ENCODE measurements at regions not wholly inside any gene's neighbourhood (a gene's known extent, or its start where the extent isn't known, plus 50 kb on each side); places are given as distances from the start of the nearest gene placed in this dataset.
A peak's percentile ranks its signal among the peaks of the same experiment; 100 is the strongest.

DNA sequence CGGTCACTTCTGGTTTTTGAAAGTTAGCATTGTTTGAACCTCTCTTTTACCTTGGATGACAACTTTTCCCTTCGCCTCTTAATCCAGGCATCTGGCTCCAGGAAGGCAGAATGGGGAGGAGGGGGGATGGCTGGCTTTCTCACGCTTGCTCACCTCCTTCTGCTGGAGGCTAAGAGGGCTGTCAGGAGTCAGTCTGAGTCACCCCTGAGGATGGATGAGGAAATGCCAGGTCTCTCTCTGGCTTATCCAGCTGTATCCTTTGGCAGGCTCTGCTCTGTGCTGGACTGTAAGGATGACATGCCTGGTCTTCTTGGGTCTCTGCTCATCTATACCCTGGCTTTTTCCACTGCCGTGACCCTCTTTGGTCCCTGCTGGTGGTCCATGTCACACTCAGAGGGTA is 142.9 kb upstream of the GYPC start:
- no peak for DNase-seq

DNA sequence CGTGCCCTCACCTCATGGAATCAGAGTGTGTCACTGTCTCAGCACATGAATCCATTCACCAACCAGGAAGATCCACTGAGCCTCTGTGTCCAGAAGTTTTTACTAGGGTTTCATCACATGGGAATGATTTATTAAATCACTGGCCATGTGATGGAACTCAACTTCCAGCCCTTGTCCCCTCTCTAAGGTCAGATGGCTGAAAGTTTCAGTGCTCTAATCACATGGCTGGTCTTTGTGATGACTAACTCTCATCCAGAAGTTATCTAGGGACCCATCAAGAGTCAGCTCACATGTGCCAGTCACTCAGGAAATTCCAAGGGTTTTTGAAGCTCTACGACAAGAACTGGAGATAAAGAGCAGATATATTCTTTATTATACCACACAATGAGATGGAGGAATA is 140.5 kb upstream of the GYPC start:
- no peak for DNase-seq

DNA sequence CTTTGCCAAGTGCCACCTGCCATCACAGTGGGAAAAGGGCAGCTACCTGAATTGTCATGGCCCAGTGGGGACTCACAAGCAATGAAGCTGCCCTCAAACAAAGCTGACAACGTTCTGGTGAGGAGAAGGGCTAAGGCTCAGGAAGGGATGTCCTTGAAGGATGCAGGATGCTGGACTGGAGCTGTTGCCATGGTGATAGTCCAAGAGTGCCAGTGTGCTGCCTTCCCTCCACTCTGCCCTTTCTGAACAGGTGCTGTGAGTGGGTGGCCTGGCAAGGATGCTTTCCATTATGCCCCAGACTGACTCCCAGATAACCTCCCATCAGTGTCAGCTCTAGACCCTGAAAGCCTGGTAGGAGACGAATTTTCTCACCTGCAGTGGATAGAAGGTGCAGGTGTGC is 137.8 kb upstream of the GYPC start:
- DNase-seq: no peak

DNA sequence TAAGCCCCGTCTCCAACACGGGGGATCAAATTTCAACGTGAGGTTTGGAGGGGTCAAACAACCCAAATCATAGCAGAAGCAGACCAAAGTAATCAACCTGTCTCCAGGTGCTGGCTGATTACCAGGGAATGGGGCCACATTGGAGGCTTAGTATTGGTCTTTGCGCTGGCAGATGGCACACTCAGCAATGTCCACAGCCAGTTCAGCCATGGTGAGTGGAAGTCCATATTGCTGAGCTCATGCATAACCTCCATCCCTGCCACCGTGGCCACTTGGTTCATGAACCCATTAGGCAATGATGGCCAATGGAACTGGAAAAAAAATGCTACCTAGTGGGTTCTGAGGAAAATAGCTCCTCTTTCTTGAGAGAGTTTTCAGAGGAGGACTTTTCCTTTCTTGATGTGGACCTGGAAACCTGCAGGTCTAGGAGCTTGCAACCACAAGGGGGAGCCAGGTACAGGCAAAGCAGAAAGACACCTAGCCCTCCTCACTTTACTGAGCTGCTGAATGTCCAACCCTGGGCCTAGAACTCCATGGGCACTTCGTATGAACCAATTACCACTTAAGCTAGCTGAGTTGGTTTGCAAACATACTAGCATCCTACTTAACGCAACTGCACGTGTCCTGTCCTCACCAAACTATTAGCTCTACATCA is 128.0 kb upstream of the GYPC start:
- DNase-seq: peak; percentile 38

DNA sequence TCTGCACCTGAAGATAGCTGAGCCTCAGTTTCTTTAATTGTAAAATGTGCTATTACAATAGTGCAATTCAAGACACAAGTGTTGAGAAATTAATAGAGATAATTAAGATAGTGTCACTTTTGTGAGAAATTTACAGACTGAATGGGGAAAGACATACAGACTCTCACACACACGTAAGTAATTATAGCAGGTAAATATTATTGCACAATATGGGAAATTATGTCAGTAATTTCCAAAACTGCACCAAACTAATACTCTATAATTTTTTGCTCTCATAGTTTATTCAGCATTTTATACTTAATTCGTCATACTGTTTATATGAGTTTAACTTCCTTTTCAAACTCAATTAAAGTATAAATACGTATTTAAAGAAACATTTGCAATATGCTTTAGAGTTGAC is 124.9 kb upstream of the GYPC start:
- DNase-seq: no peak

DNA sequence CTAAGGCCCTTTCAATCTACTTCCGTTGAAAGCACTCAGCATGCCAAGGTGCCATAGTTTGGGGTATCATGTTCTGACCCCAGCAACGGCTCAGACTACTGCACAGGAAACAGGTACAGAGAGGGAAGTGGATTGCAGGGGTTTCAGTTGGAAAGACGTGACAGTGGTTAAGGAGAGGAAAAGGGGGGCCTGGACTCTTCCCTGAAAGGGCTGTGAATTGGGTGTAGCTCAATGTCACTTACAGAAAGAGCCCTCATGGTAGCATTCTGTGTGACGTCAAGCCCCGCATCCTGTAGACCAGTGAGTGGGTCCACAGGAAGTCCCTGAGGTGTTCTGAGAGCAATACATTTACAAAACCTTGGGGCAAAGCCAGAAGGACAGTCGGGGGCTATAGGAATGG is 121.5 kb upstream of the GYPC start:
- no peak for DNase-seq

DNA sequence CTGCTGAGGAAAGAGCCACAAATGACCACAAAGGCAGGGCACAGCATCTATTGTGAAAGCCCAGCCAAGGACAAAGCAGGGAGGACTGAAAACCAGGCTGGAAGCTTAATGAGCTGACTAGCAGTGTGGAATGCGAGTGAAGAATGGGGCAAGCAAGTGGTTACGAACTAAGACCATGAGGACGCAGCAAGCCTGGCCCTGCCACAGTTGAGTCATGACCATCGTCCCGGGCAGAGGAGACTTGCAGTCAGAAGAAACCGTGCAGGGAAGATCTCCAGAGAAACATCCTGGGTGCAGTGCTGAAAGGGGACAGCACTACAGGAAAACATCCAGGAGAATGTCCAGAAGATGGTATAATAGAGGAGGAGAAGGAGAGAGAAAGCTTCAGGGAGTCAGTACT is 120.5 kb upstream of the GYPC start:
- no peak for DNase-seq

DNA sequence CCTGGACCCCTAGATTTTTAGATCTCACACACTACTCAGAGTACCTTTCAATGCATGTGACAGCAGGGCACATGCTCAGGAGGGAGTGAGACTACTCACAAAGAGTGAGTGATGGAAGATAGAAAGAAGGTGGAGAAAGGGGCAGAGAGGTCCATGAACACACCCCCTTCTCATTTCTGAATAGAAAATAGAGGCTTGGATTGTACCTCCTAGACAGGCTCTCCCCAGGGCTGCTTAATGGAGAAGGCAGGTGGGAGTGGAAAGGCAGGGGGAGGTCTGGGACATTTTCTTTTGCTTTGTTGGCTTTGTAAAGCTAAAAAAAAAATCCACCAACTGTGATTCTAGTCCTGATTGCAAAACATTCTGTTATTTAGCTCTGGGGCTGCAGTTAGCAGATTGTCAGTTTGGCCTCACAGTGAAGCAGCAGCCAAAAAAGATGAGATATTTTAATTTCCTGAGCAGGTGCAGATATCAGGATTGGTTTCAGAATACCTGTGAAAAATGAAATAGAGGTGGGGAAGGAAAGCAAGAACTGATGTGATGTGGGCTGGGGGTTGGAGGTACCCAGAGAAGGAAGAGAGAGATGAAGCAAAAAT is 119.3 kb upstream of the GYPC start:
- DNase-seq: no peak

DNA sequence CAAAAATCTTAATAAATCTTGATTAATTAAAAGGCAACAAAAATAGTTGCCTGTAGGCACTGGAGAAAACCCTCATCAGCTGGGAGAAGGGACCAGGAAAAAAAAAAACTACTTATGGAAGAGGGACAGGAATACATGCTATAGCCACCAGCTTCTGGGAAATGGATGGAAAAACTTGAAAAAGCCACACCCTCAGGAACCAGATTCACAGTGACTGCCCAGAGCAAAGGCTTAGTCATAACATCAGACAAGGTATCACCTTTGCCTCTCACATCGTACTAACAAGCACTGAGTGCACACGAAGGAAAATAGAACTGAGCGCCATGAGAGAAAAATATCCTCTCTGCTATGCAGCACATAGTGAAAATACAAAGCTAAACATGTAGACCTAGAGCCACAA is 116.9 kb upstream of the GYPC start:
- no peak for DNase-seq

DNA sequence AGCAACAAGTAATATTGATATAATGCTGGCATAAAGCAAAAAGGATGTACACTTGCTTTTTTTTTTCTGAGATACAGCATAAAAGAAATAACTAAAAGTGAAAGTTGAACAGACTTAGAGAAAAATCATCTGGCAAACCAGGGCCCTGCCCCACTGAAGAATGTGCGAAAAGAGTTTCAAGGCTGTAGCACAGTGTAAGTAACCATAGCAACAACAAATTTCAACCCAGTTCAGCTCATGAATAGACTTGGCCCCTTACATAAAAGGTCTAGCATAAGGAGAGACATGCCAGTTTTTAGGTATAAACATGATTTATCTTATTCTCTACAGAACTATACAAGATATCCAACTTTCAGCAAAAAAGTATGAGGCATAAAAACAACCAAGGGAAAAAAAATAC is 113.7 kb upstream of the GYPC start:
- no peak for DNase-seq

DNA sequence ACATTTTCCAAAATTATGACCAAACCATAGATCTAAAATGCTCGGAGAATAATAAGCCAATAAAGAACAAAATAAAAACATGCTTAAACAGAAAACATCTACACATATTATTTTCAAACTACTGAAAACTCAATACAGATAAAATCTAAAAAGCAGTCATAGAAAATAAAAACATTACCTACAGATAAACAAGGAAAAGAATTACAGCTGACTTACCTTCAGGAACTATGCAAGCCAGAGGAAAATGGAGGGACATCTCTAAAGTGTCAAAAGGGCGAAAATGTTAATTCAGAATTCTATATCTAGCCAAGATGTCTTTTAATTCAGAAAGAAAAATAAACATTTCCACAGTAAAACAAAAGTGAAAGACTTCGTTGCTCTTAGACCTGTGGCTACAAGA is 112.9 kb upstream of the GYPC start:
- DNase-seq: no peak

DNA sequence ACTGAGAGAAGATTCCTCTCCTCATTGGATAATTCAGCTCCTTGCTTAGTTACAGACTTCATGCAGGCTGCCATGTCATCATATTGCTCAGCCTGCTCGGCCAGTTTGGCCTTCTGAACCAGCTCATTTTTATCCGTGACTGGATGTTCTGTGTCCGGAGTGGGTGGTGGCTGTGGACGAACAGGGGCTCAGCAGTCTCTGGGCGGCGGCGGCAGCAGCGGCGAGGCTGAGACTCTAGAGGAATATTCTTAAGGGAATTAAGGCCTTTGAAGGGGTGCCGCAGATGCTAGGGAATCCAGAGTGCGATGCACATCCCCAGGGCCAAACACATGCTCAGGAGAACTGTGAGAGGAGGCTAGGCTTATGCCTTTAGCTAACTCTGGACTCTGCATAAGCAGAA is 97.9 kb upstream of the GYPC start:
- DNase-seq: no peak

DNA sequence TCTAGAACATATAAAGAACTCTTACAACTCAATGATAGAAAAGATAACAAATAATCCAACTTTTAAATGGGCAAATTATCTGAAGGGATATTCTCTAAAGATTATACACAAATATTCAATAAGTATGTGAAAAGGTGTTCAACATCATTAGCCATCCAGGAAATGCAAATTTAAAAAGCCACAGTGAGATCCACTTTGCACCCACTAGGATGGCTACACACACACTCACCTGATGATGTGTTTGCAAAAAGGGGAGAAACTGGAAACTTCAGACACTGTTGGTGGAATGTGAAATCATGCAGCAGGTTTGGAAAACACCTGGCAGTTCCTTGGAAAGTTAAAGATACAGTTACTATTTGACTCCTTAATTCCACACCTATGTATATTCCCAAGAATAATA is 87.2 kb upstream of the GYPC start:
- no peak for DNase-seq

DNA sequence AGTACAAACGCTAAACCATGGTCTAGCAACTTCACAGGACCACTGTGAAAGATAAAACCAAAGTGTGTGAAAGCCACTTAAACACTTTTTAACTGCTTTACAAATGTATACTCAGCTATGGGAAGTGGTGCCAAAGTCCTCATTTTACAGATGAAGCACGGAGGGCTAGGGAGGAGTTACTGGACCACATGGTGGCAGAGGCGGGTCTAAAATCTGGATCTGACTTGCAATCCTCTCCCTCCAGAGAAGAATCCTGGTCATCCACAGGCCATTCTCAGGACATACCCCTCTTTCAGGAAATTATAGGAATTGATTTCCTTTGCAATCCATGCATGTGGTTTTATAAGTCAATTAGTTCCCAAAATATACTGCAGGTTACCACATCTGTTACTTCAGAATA is 84.6 kb upstream of the GYPC start:
- no peak for DNase-seq

DNA sequence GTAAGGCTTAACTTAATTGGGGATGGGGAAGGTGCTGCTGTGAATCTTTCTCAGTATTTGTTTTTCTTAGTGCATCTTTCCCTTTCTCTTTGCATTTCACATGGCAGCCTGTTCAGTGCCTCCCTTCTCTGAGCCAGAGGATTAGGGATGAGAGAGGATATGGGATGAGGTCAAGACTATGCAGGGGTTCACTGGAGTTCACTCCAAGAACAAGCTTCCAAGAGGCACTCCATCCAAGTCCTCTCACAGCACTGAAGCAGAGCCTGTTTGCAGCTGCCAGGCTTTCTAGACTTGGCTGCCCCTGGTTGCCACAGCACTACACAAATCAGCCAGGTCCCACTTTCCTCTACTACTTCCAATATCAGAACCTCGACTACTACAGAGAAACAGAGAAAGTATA is 80.3 kb upstream of the GYPC start:
- DNase-seq: no peak

DNA sequence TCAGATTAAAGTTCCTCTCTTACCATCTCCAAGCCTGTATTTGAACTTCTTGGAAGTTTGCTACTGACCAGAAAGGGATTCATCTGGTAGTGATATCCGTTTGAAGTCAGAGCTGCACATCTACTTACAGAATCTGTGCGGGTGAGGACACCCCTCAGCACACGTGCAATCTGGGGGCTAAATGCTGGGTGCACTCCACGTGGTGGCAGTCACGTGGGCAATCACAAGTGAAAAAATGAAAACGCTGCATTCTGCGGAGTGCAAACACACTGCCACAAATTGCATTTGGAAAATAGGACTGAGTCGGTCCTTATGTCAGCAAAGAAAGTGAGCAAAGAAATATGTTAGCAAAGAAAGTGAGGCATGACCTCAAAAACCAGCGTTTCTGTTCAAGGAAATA is 76.1 kb upstream of the GYPC start:
- DNase-seq: no peak

DNA sequence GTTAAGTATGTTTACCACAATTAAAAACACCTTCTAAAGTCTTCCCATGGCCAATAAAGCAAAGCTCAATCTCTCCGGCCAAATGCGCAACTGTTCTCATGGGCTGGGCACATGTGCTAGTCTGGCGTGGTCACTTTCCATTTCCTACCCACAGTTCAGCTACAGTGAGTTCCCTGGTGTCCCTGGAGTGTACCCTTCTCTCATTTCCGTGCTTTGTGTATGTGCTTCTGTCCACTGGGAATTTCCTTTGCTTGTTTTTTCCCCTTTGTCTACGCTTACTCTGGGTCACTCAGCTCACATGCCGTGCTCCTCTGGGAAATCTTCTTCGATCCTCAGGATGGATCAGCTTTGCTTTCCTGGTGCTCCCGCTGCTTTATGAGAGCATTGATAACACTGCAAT is 69.6 kb upstream of the GYPC start:
- DNase-seq: no peak

DNA sequence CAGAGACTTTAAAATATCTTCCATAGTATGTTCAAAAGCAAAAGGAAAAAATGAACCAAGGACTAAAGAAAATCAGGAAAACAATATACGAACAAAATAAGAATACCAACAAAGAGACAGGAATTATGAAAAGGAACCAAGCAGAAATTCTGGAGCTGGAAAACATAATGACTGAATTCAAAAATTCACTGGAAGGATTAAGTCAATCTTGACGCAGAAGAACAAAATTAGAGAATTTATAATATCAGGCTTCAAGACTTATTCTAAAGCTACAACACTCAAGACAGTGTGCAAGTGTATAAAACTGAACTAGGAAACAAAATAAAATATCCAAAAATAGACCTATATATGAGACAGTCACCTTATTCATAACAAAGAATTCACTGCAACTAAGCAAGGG is 56.9 kb upstream of the GYPC start:
- DNase-seq: no peak

DNA sequence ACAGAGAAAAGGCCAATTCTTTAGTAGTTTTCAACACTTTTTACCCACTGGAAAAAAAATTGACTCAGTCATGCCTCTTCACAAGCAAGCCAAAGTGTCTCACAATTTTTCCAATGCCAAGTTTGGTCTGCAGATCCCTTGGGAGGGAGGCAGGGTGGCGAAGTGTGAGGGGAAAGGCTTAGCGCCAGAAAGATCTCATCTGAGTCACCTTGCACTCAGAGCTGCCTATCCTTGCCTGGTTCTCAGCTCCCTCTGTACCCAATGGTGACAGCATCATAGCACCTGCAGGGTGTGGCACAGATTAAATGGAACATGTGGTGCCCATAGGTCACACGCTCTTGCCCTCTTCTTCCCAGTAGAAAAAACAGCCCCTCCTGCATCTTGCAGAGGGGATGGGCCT is 55.2 kb upstream of the GYPC start:
- DNase-seq: no peak

DNA sequence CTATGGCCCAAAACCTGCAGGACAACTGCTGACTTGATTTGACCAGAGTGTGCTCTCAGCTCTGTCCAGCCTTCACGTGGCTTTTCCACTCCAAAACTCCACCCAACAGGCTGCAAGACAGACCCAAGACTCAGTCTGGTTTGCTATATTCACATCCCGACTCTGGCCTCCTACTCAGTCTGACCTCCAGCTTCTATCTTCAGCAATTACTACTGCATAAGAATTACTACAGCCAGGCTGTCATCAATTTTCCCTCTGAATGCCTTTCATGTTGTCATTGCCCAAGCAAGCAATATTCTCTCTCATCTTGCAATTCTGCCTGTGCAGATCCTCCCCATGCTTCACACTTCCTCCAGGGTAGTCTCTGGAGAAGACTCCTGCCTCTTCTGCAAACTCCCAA is 53.6 kb upstream of the GYPC start:
- no peak for DNase-seq

Data from activated effector memory CD4-positive, alpha-beta T cell treated with Interleukin-2 at 50 U/mL for 16 hours (primary cell).